Uterus (tissue), 2 donors: ENCODE measurements at regions not wholly inside any gene's neighbourhood (a gene's known extent, or its start where the extent isn't known, plus 50 kb on each side); places are given as distances from the start of the nearest gene placed in this dataset.

Experiments
- POLR2A ChIP-seq, 2 donors: fragments of 450-650 bp; IDR thresholded peaks; one replicate each; pipeline ENCODE4 v1.6.1; 2016; ENCODE audit warnings: antibody characterized with exemption in 2 of 2, mild to moderate bottlenecking in 1 of 2, moderate library complexity in 1 of 2
- TF ChIP-seq, protein P1 (sequence below), 4 experiments: fragments of 200-600 bp in 2 of 4; fragments of 450-650 bp in 2 of 4; sonication (generic) in 2 of 4; IDR thresholded peaks; one replicate each; pipeline ENCODE4 v1.5.1; 2016 to 2019; ENCODE audit warnings: antibody characterized with exemption in 4 of 4, mild to moderate bottlenecking in 2 of 4, moderate library complexity in 1 of 4

DNA sequence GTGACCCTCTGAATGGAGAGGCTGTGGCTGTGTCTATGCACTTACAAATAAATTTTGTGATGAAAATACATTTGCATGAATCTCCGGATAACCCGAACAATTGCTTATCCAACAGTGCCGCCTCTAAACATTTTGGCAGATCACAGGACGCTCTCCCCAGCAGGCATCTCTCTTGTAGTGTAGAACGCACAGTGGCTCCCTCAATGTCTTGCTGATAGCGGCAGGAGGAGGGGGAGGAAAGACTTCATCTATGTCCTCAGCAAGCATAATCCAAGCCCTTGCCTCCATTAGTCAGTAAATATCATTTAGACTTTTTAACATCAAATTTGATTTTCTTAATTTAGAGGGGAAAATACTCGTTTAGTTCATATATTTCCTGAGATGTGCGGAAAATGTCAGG is 318.1 kb upstream of the IGF1R start:
- TF ChIP-seq, protein P1, sequence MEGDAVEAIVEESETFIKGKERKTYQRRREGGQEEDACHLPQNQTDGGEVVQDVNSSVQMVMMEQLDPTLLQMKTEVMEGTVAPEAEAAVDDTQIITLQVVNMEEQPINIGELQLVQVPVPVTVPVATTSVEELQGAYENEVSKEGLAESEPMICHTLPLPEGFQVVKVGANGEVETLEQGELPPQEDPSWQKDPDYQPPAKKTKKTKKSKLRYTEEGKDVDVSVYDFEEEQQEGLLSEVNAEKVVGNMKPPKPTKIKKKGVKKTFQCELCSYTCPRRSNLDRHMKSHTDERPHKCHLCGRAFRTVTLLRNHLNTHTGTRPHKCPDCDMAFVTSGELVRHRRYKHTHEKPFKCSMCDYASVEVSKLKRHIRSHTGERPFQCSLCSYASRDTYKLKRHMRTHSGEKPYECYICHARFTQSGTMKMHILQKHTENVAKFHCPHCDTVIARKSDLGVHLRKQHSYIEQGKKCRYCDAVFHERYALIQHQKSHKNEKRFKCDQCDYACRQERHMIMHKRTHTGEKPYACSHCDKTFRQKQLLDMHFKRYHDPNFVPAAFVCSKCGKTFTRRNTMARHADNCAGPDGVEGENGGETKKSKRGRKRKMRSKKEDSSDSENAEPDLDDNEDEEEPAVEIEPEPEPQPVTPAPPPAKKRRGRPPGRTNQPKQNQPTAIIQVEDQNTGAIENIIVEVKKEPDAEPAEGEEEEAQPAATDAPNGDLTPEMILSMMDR (IDR thresholded peaks at IDR 0.05) = no peak
- TF ChIP-seq POLR2A (IDR thresholded peaks at IDR 0.05) = no peak
